ENCODE measurements at regions not wholly inside any gene's neighbourhood (a gene's known extent, or its start where the extent isn't known, plus 50 kb on each side); places are given as distances from the start of the nearest gene placed in this dataset.

DNA sequence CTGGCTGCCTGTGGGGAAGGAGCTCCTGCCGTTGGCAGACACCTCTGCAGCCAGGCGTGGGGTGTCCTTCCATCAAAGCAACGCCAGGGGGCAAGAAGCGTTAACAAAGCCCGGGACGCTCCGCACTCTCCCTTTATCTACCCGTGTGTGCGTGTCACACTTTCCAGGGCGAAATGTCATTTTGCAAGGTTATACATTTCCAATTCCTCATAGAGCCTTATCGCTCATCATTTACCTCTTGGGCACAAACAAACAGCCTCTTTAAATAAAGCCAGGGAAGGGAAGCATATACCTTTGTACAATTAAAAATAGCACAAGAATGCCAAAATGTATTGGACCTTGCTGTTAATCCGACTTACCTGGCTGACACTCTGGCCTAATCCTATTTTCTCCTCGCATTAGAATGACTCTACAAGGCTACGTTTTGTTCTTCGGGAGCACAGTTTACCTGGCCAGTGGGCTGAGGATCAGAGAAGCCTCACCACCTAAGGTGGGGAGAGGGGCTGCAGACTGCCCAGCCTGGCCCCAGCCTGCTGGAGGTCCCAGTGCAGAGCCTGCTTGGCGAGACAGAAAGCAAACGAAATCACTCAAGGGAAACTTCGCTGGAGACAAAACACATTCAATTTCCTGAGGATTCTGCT is 77.6 kb upstream of the EN2 start:
- TF ChIP-seq, protein P1, sequence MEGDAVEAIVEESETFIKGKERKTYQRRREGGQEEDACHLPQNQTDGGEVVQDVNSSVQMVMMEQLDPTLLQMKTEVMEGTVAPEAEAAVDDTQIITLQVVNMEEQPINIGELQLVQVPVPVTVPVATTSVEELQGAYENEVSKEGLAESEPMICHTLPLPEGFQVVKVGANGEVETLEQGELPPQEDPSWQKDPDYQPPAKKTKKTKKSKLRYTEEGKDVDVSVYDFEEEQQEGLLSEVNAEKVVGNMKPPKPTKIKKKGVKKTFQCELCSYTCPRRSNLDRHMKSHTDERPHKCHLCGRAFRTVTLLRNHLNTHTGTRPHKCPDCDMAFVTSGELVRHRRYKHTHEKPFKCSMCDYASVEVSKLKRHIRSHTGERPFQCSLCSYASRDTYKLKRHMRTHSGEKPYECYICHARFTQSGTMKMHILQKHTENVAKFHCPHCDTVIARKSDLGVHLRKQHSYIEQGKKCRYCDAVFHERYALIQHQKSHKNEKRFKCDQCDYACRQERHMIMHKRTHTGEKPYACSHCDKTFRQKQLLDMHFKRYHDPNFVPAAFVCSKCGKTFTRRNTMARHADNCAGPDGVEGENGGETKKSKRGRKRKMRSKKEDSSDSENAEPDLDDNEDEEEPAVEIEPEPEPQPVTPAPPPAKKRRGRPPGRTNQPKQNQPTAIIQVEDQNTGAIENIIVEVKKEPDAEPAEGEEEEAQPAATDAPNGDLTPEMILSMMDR (IDR thresholded peaks at IDR 0.05 in 2 of 3, conservative IDR thresholded peaks at IDR 0.05 in 1 of 3; ENCODE audit: control insufficient read depth in 2 of 3, extremely low read depth in 1 of 3, insufficient read depth in 1 of 3, low read depth in 3 of 3, low read length in 3 of 3), result peak; percentile 69 to 84 (median 77)
- TF ChIP-seq HDAC6 (IDR thresholded peaks at IDR 0.05; ENCODE audit: unreplicated experiment) (no peak), TAF1 (IDR thresholded peaks at IDR 0.05; ENCODE audit: borderline replicate concordance, low read depth, low read length) (no peak), EP300 (IDR thresholded peaks at IDR 0.05; ENCODE audit: borderline replicate concordance in 1 of 2, control insufficient read depth in 1 of 2, low read depth in 2 of 2, low read length in 2 of 2) (no peak), NR2C2 (IDR thresholded peaks at IDR 0.05; ENCODE audit: borderline replicate concordance, control insufficient read depth, insufficient read length, low read depth) (no peak), MYC (IDR thresholded peaks at IDR 0.05; ENCODE audit: insufficient read depth, insufficient read length, insufficient replicate concordance, low read length, severe bottlenecking) (no peak)
